Natural killer cell (primary cell): ENCODE measurements at regions not wholly inside any gene's neighbourhood (a gene's known extent, or its start where the extent isn't known, plus 50 kb on each side); places are given as distances from the start of the nearest gene placed in this dataset.

Source experiments
- ATAC-seq, 3 donors: fragments of 150-1000 bp in 2 of 3; fragments of 200-7000 bp in 1 of 3; cut with Tn5 transposase; 1 replicate in 1 of 3; 2 replicates in 2 of 3; pipeline ENCODE4 v1.10.0; 2021; ENCODE audit warnings: mild to moderate bottlenecking in 2 of 3, moderate library complexity in 2 of 3
- DNase-seq, 2 donors: peaks; one replicate each; pipeline versions ENCODE4 v3.0.0 to v3.0.0-alpha.2; 2013 to 2021; ENCODE audit warnings: mixed read lengths in 1 of 2
- H3K27ac ChIP-seq: one replicate; pipeline ENCODE4 v1.5.1; 2013; ENCODE audit warnings: mild to moderate bottlenecking, low read length
- H3K27me3 ChIP-seq: one replicate; pipeline ENCODE4 v1.6.1; 2013; ENCODE audit warnings: low read length; ENCODE audit not compliant: control insufficient read depth, insufficient read depth
- H3K36me3 ChIP-seq: one replicate; pipeline ENCODE4 v1.6.1; 2013; ENCODE audit warnings: low read length; ENCODE audit not compliant: control insufficient read depth, insufficient read depth
- H3K4me1 ChIP-seq: one replicate; pipeline ENCODE4 v1.6.1; 2013; ENCODE audit warnings: low read length; ENCODE audit not compliant: control insufficient read depth, insufficient read depth
- H3K4me3 ChIP-seq: one replicate; pipeline ENCODE4 v1.5.1; 2013; ENCODE audit warnings: low read length
- H3K9me3 ChIP-seq: one replicate; pipeline ENCODE4 v1.6.1; 2013; ENCODE audit warnings: low read length; ENCODE audit not compliant: control insufficient read depth, insufficient read depth
- H3K27ac Mint-ChIP-seq, 2 donors: one replicate each; pipeline ENCODE4 v1.8.0; 2022; ENCODE audit warnings: mild to moderate bottlenecking in 2 of 2, mixed read lengths in 2 of 2, moderate library complexity in 1 of 2
- H3K27me3 Mint-ChIP-seq, 2 donors: one replicate each; pipeline ENCODE4 v1.8.0; 2022; ENCODE audit warnings: low read depth in 2 of 2, mixed read lengths in 2 of 2
- H3K36me3 Mint-ChIP-seq: one replicate; pipeline ENCODE4 v1.8.0; 2022; ENCODE audit warnings: mixed read lengths
- H3K4me1 Mint-ChIP-seq, 2 donors: one replicate each; pipeline ENCODE4 v1.8.0; 2022; ENCODE audit warnings: mixed read lengths in 2 of 2
- H3K4me3 Mint-ChIP-seq: one replicate; pipeline ENCODE4 v1.8.0; 2022; ENCODE audit warnings: mild to moderate bottlenecking, moderate library complexity, mixed read lengths
- H3K9me3 Mint-ChIP-seq, 2 donors: one replicate each; pipeline ENCODE4 v1.8.0; 2022; ENCODE audit warnings: mixed read lengths in 2 of 2
- CTCF ChIP-seq: fragments of 200-600 bp; IDR thresholded peaks from one replicate; pipeline ENCODE4 v1.8.0; 2022; ENCODE audit warnings: antibody characterized with exemption
- WGBS: methylation state at CpG from one replicate; pipeline ENCODE4 v1.1.7; 2013; ENCODE audit warnings: missing lambda C conversion rate; ENCODE audit not compliant: insufficient coverage; 5-methylcytosine and 5-hydroxymethylcytosine counted together
- intact Hi-C: fragments of 100-400 bp; cut with micrococcal nuclease; formaldehyde crosslinking; loops from one replicate; pipeline ENCODE4 v1.14.2; 2022

- no peak overlapping the region for H3K27ac ChIP-seq
- H3K4me1 Mint-ChIP-seq = no peaks in the 10 kb centered on the region
- peaks cover 6% of the 10 kb centered on the region for H3K9me3 ChIP-seq
- no peak overlapping the region for H3K27ac Mint-ChIP-seq
- no peaks in the 10 kb centered on the region for H3K27me3 ChIP-seq
- TF ChIP-seq CTCF = no peak
- no peaks in the 10 kb centered on the region for H3K4me1 ChIP-seq
- peaks cover 13% of the 10 kb centered on the region for H3K36me3 Mint-ChIP-seq
- peaks cover 6 to 8% of the 10 kb centered on the region in 2 donors for H3K27me3 Mint-ChIP-seq
- ATAC-seq = no peak
- no peak overlapping the region for H3K4me3 Mint-ChIP-seq
- intact Hi-C loops = no loop called here
- H3K9me3 Mint-ChIP-seq = peaks cover 11 to 17% of the 10 kb centered on the region in 2 donors
- no peaks in the 10 kb centered on the region for H3K36me3 ChIP-seq
- no peak for DNase-seq
- H3K4me3 ChIP-seq = no peak overlapping the region
Measured at GRCh38 chr9:4402501-4402900, 87.8 kb upstream of the SLC1A1 start.

DNA sequence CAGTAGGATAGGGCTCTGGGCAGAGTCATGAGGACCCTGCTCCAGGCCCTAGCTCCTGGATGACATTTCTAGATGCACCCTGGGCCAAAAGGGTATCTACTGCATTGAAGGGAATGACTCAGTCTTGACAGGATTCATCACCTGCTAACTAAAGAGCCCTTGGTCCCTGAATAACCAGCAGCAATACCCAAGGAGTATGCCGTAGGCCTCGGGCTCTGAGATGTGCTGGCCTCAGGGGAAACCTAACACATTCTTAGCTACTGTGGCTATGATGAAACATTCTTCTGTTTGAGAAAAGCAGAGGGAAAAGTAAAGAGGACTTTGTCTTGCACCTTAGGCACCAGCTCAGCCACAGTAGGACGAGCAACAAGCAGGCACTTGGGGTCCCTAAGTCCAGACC lies 89.5 kb upstream of the SLC1A1 start:
- intact Hi-C loops = no loop called here
- Mint-ChIP-seq H3K27ac (no peak overlapping the region), H3K27me3 (peaks cover 1 to 6% of the 10 kb centered on the region in 2 donors), H3K36me3 (peaks cover 13% of the 10 kb centered on the region), H3K9me3 (peaks cover 9 to 17% of the 10 kb centered on the region in 2 donors), H3K4me1 (no peaks in the 10 kb centered on the region), H3K4me3 (no peak overlapping the region)
- Histone ChIP-seq H3K9me3 (peaks cover 6% of the 10 kb centered on the region), H3K4me1 (no peaks in the 10 kb centered on the region), H3K27me3 (no peaks in the 10 kb centered on the region), H3K36me3 (no peaks in the 10 kb centered on the region), H3K4me3 (no peak overlapping the region), H3K27ac (no peak overlapping the region)
- WGBS = 85% methylated on average over 3 of the region's 3 CpGs
- TF ChIP-seq CTCF = no peak
- ATAC-seq (no peak), DNase-seq (no peak)

GRCh38 chr9:4397917-4398316 lies 92.4 kb upstream of the SLC1A1 start:
- intact Hi-C loops = no loop called here

More at GRCh38 chr9:4397917-4398316, 92.4 kb upstream of the SLC1A1 start:
- Histone ChIP-seq H3K27me3 (no peaks in the 10 kb centered on the region), H3K9me3 (peaks cover 6% of the 10 kb centered on the region), H3K4me1 (no peaks in the 10 kb centered on the region), H3K4me3 (no peak overlapping the region), H3K36me3 (no peaks in the 10 kb centered on the region), H3K27ac (no peak overlapping the region)
- Mint-ChIP-seq H3K36me3 (peaks cover 9% of the 10 kb centered on the region), H3K27ac (no peak overlapping the region), H3K9me3 (peaks cover 4 to 5% of the 10 kb centered on the region in 2 donors), H3K4me1 (no peaks in the 10 kb centered on the region), H3K27me3 (no peaks in the 10 kb centered on the region), H3K4me3 (no peak overlapping the region)
- DNase-seq (no peak), ATAC-seq (no peak)
- no peak for TF ChIP-seq CTCF
- WGBS = 85% methylated on average over 2 of the region's 2 CpGs
